IMR-90 (cell line): ENCODE measurements at regions not wholly inside any gene's neighbourhood (a gene's known extent, or its start where the extent isn't known, plus 50 kb on each side); places are given as distances from the start of the nearest gene placed in this dataset.

Source experiments
- ATAC-seq: fragments of 200-7000 bp; cut with Tn5 transposase; 2 replicates; pipeline ENCODE4 v1.9.1; 2020; ENCODE audit warnings: low read depth, mild to moderate bottlenecking, moderate library complexity
- BruUV-seq: library from RNA; stranded (reverse); fragments of 400-500 nt; replicated peaks from 2 replicates; lab custom pipeline; 2021; lab: Mats Ljungman, UMichigan
- CTCF ChIA-PET: fragments of 300-600 bp; formaldehyde crosslinking; extraction: SDS; loops from one replicate; lab custom pipeline; 2021; ENCODE audit warnings: antibody characterized with exemption; lab: Yijun Ruan, JAX
- POLR2A ChIA-PET: fragments of 300-600 bp; sonication (Branson Sonifier 250); formaldehyde crosslinking; loops from one replicate; lab custom pipeline; 2022; ENCODE audit warnings: antibody characterized with exemption; ENCODE audit not compliant: unreplicated experiment; lab: Charles Lee
- DNase-seq: peaks from one replicate; pipeline ENCODE4 v3.0.0; 2013
- H2AFZ ChIP-seq: replicated peaks from 2 replicates; pipeline ENCODE3; 2013; ENCODE audit warnings: low read length, mild to moderate bottlenecking; ENCODE audit not compliant: poor library complexity
- H2AK5ac ChIP-seq: 2 replicates; pipeline ENCODE4 v1.6.1; 2013; ENCODE audit warnings: low read depth, low read length, inconsistent platforms
- H2AK9ac ChIP-seq: replicated peaks from 2 replicates; pipeline ENCODE3; 2013; ENCODE audit warnings: mild to moderate bottlenecking, low read depth, low read length, moderate library complexity; ENCODE audit not compliant: poor library complexity
- H2BK120ac ChIP-seq: 2 replicates; pipeline ENCODE4 v1.6.1; 2013; ENCODE audit warnings: low read depth, low read length, inconsistent platforms
- H2BK15ac ChIP-seq: 3 replicates; pipeline ENCODE4 v1.6.1; 2013; ENCODE audit warnings: low read depth, low read length, inconsistent platforms
- H2BK20ac ChIP-seq: 2 replicates; pipeline ENCODE4 v1.6.1; 2013; ENCODE audit warnings: low read depth, mild to moderate bottlenecking, inconsistent platforms, low read length, moderate library complexity
- H2BK5ac ChIP-seq: 2 replicates; pipeline ENCODE4 v1.6.1; 2013; ENCODE audit warnings: mild to moderate bottlenecking, low read depth, low read length, inconsistent platforms; ENCODE audit not compliant: poor library complexity, severe bottlenecking
- H3K14ac ChIP-seq: replicated peaks from 2 replicates; pipeline ENCODE4 v1.6.1; 2013; ENCODE audit warnings: low read depth, low read length, inconsistent platforms
- H3K18ac ChIP-seq: 2 replicates; pipeline ENCODE4 v1.6.1; 2013; ENCODE audit warnings: low read depth, low read length, control low read depth
- H3K23ac ChIP-seq: 2 replicates; pipeline ENCODE4 v1.6.1; 2013; ENCODE audit warnings: low read depth, low read length, inconsistent platforms
- H3K27ac ChIP-seq: 2 replicates; pipeline ENCODE4 v1.5.1; 2013; ENCODE audit warnings: mild to moderate bottlenecking, control low read depth, low read length; ENCODE audit not compliant: insufficient read depth
- H3K27me3 ChIP-seq: 2 replicates; pipeline ENCODE4 v1.6.1; 2013; ENCODE audit warnings: low read length; ENCODE audit not compliant: control insufficient read depth, insufficient read depth
- H3K36me3 ChIP-seq: 2 replicates; pipeline ENCODE4 v1.6.1; 2013; ENCODE audit warnings: low read length, mixed read lengths; ENCODE audit not compliant: control insufficient read depth, insufficient read depth
- H3K4ac ChIP-seq: 2 replicates; pipeline ENCODE4 v1.6.1; 2013; ENCODE audit warnings: low read depth, low read length, inconsistent platforms
- H3K4me1 ChIP-seq: 2 replicates; pipeline ENCODE4 v1.6.1; 2013; ENCODE audit warnings: low read length, mixed read lengths; ENCODE audit not compliant: control insufficient read depth, insufficient read depth
- H3K4me2 ChIP-seq: 2 replicates; pipeline ENCODE4 v1.6.1; 2013; ENCODE audit warnings: low read depth, mild to moderate bottlenecking, control low read depth, low read length, moderate library complexity
- H3K4me3 ChIP-seq: 2 replicates; pipeline ENCODE4 v1.5.1; 2013; ENCODE audit warnings: low read depth, mild to moderate bottlenecking, control low read depth, low read length, moderate library complexity; ENCODE audit not compliant: insufficient read depth
- H3K56ac ChIP-seq: 2 replicates; pipeline ENCODE4 v1.6.1; 2013; ENCODE audit warnings: low read length, inconsistent platforms; ENCODE audit not compliant: insufficient read depth; ENCODE audit errors: extremely low read depth
- H3K79me1 ChIP-seq, 2 experiments: 2 replicates each; pipeline ENCODE4 v1.6.1; 2013; ENCODE audit warnings: low read length in 2 of 2, inconsistent platforms in 1 of 2, low read depth in 1 of 2
- H3K9ac ChIP-seq: 2 replicates; pipeline ENCODE4 v1.6.1; 2013; ENCODE audit warnings: low read depth, low read length, control low read depth
- H3K9me1 ChIP-seq: 2 replicates; pipeline ENCODE4 v1.6.1; 2013; ENCODE audit warnings: low read length, inconsistent platforms; ENCODE audit not compliant: insufficient read depth
- H3K9me3 ChIP-seq: 2 replicates; pipeline ENCODE4 v1.6.1; 2013; ENCODE audit warnings: low read length; ENCODE audit not compliant: control insufficient read depth, insufficient read depth
- H4K20me1 ChIP-seq: 2 replicates; pipeline ENCODE4 v1.6.1; 2013; ENCODE audit warnings: low read length, inconsistent platforms; ENCODE audit not compliant: insufficient read depth
- H4K5ac ChIP-seq: 2 replicates; pipeline ENCODE4 v1.6.1; 2013; ENCODE audit warnings: mild to moderate bottlenecking, low read depth, low read length, control low read depth
- H4K8ac ChIP-seq, 2 experiments: 2 replicates each; pipeline ENCODE4 v1.6.1; 2013; ENCODE audit warnings: low read depth in 2 of 2, low read length in 2 of 2, control low read depth in 1 of 2, inconsistent platforms in 1 of 2
- H4K91ac ChIP-seq: 2 replicates; pipeline ENCODE4 v1.6.1; 2013; ENCODE audit warnings: low read depth, low read length, inconsistent platforms; ENCODE audit not compliant: insufficient read depth
- BHLHE40 ChIP-seq: fragments of 150-350 bp; IDR thresholded peaks from 2 replicates; pipeline ENCODE4 v1.6.1; 2016; ENCODE audit warnings: mild to moderate bottlenecking, low read depth, low read length
- CEBPB ChIP-seq: IDR thresholded peaks from 2 replicates; pipeline ENCODE4 v1.6.1; 2012; ENCODE audit warnings: low read depth, low read length, improper control_type of control experiment
- CHD1 ChIP-seq: IDR thresholded peaks from 2 replicates; pipeline ENCODE4 v1.6.1; 2012; ENCODE audit warnings: low read depth, low read length, improper control_type of control experiment
- CTCF ChIP-seq: conservative IDR thresholded peaks from 2 replicates; pipeline ENCODE4 v1.5.1; 2012; ENCODE audit warnings: mild to moderate bottlenecking, low read depth, low read length, improper control_type of control experiment
- ELK1 ChIP-seq: fragments of 150-350 bp; IDR thresholded peaks from 2 replicates; pipeline ENCODE4 v1.6.1; 2016; ENCODE audit warnings: low read depth, mild to moderate bottlenecking, low read length, moderate library complexity, borderline replicate concordance
- FOS ChIP-seq: fragments of 150-350 bp; IDR thresholded peaks from 2 replicates; pipeline ENCODE4 v1.6.1; 2016; ENCODE audit warnings: low read depth, low read length
- MAZ ChIP-seq: IDR thresholded peaks from 2 replicates; pipeline ENCODE4 v1.6.1; 2012; ENCODE audit warnings: low read depth, mild to moderate bottlenecking, low read length, improper control_type of control experiment, moderate library complexity, borderline replicate concordance
- MXI1 ChIP-seq: IDR thresholded peaks from 2 replicates; pipeline ENCODE4 v1.6.1; 2012; ENCODE audit warnings: low read depth, mild to moderate bottlenecking, low read length, moderate library complexity, borderline replicate concordance
- NFE2L2 ChIP-seq: fragments of 150-350 bp; IDR thresholded peaks from 2 replicates; pipeline ENCODE4 v1.6.1; 2016; ENCODE audit warnings: low read depth, mild to moderate bottlenecking, low read length
- POLR2A ChIP-seq: IDR thresholded peaks from 2 replicates; pipeline ENCODE4 v1.6.1; 2012; ENCODE audit warnings: mild to moderate bottlenecking, low read depth, low read length
- RAD21 ChIP-seq: IDR thresholded peaks from 2 replicates; pipeline ENCODE4 v1.6.1; 2012; ENCODE audit warnings: low read length, improper control_type of control experiment
- RCOR1 ChIP-seq: IDR thresholded peaks from 2 replicates; pipeline ENCODE4 v1.6.1; 2012; ENCODE audit warnings: mild to moderate bottlenecking, low read length, improper control_type of control experiment; ENCODE audit not compliant: insufficient replicate concordance
- RFX5 ChIP-seq: IDR thresholded peaks from 2 replicates; pipeline ENCODE4 v1.8.0; 2012; ENCODE audit warnings: low read depth, mild to moderate bottlenecking, low read length, moderate library complexity
- SMC3 ChIP-seq: fragments of 150-350 bp; IDR thresholded peaks from 2 replicates; pipeline ENCODE4 v1.6.1; 2016; ENCODE audit warnings: low read depth, mild to moderate bottlenecking, antibody characterized with exemption, low read length, moderate library complexity
- USF2 ChIP-seq: fragments of 150-350 bp; IDR thresholded peaks from 2 replicates; pipeline ENCODE4 v1.6.1; 2017; ENCODE audit warnings: mild to moderate bottlenecking, antibody characterized with exemption, low read length, low read depth
- WGBS, 2 experiments: methylation state at CpG; one replicate each; pipeline versions ENCODE4 v1.1.5 to v1.1.7; 2013; ENCODE audit warnings: missing lambda C conversion rate in 2 of 2; ENCODE audit not compliant: insufficient read length in 1 of 2; ENCODE audit errors: extremely low coverage in 2 of 2; 5-methylcytosine and 5-hydroxymethylcytosine counted together
- dilution Hi-C: fragments of 300-500 bp; cut with HindIII; formaldehyde crosslinking; loops from one replicate; pipeline ENCODE4 v1.14.3; 2018; ENCODE audit warnings: low sequenced_read_pairs; ENCODE audit not compliant: unreplicated experiment
- in situ Hi-C: fragments of 300-500 bp; cut with MboI; formaldehyde crosslinking; loops from 3 replicates; pipeline ENCODE4 v1.14.3; 2019; ENCODE audit warnings: low sequenced_read_pairs, inconsistent platforms, mixed read lengths
- intact Hi-C: fragments of 100-400 bp; cut with micrococcal nuclease; formaldehyde crosslinking; loops from 2 replicates; pipeline ENCODE4 v1.10.0; 2022

GRCh38 chr3:124439603-124440002 lies 290.6 kb upstream of the UMPS start:
- no peak overlapping the region for H3K56ac ChIP-seq
- no peak overlapping the region for H3K27ac ChIP-seq
- H3K9me1 ChIP-seq, result no peaks in the 10 kb centered on the region
- DNase-seq (no peak), ATAC-seq (no peak)
- H3K79me1 ChIP-seq, result no peaks in the 10 kb centered on the region
- no peaks in the 10 kb centered on the region for H3K4me1 ChIP-seq
- H3K14ac ChIP-seq, result no peak overlapping the region
- dilution Hi-C loops, result no loop called here
- H2AFZ ChIP-seq, result no peak overlapping the region
- H4K20me1 ChIP-seq, result no peaks in the 10 kb centered on the region
- H2BK120ac ChIP-seq, result no peak overlapping the region
- H3K9ac ChIP-seq, result no peak overlapping the region
- no peak overlapping the region for H2BK5ac ChIP-seq
- H3K36me3 ChIP-seq, result peaks cover 5% of the 10 kb centered on the region; the same call in 1 of the 2 replicates
- no peak overlapping the region for H3K4ac ChIP-seq
- no peak overlapping the region for H3K23ac ChIP-seq
- in situ Hi-C loops, result no loop called here
- ChIA-PET POLR2A (no interaction called here), CTCF (interaction anchor here (1.7 kb wide), 1 partner anchor 88 kb away, joined by 7 read pairs; no protein-coding TSS in a partner anchor)
- no peaks in the 10 kb centered on the region for H3K9me3 ChIP-seq
- no peak overlapping the region for H3K4me3 ChIP-seq
- H4K91ac ChIP-seq, result no peak overlapping the region
- intact Hi-C loops, result no loop called here
- no peak overlapping the region for H4K8ac ChIP-seq
- TF ChIP-seq CEBPB (no peak), RCOR1 (no peak), CTCF (no peak), SMC3 (no peak), FOS (no peak), BHLHE40 (no peak), CHD1 (no peak), RFX5 (no peak), POLR2A (no peak), NFE2L2 (no peak), USF2 (no peak), MXI1 (no peak), RAD21 (no peak), MAZ (no peak), ELK1 (no peak)
- no peaks in the 10 kb centered on the region for H3K27me3 ChIP-seq
- H2AK9ac ChIP-seq, result no peak overlapping the region
- H2BK20ac ChIP-seq, result no peak overlapping the region
- no peak overlapping the region for H3K4me2 ChIP-seq
- 60% methylated on average over 1 of the region's 1 CpG; no CpG with 5 or more reads in 1 of the 2 experiments for WGBS, 2 experiments
- H3K18ac ChIP-seq, result no peak overlapping the region
- H2AK5ac ChIP-seq, result no peak overlapping the region
- no TSS peak for BruUV-seq
- no peak overlapping the region for H4K5ac ChIP-seq
- no peak overlapping the region for H2BK15ac ChIP-seq
